ENCODE measurements at regions not wholly inside any gene's neighbourhood (a gene's known extent, or its start where the extent isn't known, plus 50 kb on each side); places are given as distances from the start of the nearest gene placed in this dataset.
"Not testable (repeated sequence)": the region's sequence is repeated elsewhere in the genome, so short reads cannot be mapped to it uniquely, and the experiment has no call there.

DNA sequence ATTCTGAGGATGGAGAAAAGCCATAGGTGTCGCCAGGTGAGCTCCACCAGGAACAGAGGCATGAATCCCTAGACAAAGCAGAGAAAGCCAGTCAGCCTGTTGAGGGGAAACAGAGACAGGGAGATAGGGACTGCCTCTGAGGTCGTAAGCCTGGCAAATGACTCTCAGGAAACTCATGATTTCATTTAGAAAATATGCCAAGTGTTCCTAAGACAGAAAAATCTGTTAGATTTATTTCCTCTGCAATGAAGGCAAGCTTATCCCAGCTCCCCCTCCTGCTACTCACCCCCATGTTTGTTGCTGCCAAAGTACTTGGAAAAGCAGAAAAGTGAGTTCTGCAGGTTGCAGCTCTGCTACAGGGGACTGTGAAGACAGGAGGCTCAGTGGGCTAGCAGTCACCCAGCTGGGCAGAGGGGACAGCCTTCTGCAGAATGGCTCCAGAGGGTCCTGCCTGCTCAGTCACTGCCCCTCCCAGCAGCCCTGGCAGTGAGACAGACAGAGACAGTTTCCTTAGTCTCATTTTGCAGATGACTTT is 184.3 kb downstream of the ADRA2A start:
- no peak for DNase-seq (ENCODE audit: low read depth in 1 of 2, low spot score in 1 of 2)

- DNase-seq (ENCODE audit: low read depth in 1 of 2, low spot score in 1 of 2) = no peak
Observed at GRCh38 chr10:111265341-111265740, 188.5 kb downstream of the ADRA2A start.

GRCh38 chr10:111266165-111266564 is 189.3 kb downstream of the ADRA2A start:
- no peak for DNase-seq (ENCODE audit: low read depth in 1 of 2, low spot score in 1 of 2)

DNA sequence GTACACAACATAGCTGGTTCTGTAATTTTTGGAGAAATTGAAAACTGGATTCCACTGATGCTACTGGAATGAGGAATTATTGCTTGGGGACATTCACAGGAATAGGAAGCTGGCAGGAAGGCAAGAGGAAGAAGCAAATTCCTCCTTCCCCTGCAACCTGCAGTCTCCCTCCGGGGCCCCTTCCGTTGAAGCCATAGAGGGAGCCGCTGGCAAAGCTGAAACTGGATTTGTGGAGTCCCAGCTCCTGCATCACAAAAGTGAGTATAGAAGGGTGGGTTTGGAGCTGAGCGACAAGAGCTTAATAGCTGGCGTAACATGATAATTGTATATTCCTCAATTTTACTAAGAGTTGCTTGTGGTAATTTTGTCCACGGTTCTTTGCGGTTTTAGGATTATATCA is 190.8 kb downstream of the ADRA2A start:
- DNase-seq (ENCODE audit: low read depth in 1 of 2, low spot score in 1 of 2) = no peak

DNA sequence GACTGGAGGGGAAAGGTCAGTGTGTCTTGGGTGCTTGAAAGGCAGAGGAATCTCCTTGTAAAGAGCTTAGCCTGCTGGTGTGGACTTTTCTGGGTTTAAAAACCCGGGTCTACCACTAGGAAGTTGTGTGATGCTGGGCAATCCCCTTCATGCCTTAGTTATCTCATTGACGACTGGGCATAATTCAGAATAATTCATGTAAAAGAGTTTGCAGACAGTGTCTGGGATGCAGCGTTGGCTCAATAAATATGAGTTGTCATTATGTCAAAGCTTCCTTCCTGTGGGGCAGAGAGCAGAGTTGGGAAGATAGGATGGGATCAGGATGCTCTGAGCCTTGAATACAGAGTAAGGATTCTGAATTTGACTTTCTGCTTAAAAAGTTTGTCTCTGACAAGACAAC is 196.4 kb downstream of the ADRA2A start:
- DNase-seq (ENCODE audit: low read depth in 1 of 2, low spot score in 1 of 2) = no peak

GRCh38 chr10:111273635-111274034 is 196.8 kb downstream of the ADRA2A start:
- DNase-seq (ENCODE audit: low read depth in 1 of 2, low spot score in 1 of 2) = no peak

GRCh38 chr10:111275091-111275490 is 198.3 kb downstream of the ADRA2A start:
- no peak for DNase-seq (ENCODE audit: low read depth in 1 of 2, low spot score in 1 of 2)

GRCh38 chr10:111277661-111278060 is 200.8 kb downstream of the ADRA2A start:
- no peak for DNase-seq (ENCODE audit: low read depth in 1 of 2, low spot score in 1 of 2)

- no peak for DNase-seq (ENCODE audit: low read depth in 1 of 2, low spot score in 1 of 2)
Observed at GRCh38 chr10:111278266-111278665, 201.4 kb downstream of the ADRA2A start.

- no peak for DNase-seq (ENCODE audit: low read depth in 1 of 2, low spot score in 1 of 2)
Observed at GRCh38 chr10:111281516-111281915, 204.7 kb downstream of the ADRA2A start.

DNA sequence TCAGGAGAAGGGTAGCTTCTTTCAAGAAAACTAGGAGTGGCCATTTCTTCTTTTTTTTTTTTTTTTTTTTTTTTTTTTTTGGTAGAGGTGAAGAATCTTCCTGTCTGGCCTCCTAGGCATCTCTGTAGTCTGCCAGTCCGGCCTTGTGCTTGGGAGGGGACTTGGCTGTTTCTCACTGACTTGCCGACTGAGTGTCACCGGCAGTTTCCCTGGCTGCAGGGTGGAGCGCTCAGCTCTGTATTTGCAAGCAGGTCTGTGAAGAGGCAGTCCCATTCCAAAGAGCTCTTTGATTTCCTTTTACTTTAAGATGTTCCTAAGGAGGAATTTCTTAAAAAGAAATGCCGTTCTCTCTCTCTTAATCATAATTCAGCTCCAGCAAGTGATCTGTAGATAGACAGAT is 212.6 kb downstream of the ADRA2A start:
- DNase-seq (ENCODE audit: low read depth in 1 of 2, low spot score in 1 of 2) = no peak

DNA sequence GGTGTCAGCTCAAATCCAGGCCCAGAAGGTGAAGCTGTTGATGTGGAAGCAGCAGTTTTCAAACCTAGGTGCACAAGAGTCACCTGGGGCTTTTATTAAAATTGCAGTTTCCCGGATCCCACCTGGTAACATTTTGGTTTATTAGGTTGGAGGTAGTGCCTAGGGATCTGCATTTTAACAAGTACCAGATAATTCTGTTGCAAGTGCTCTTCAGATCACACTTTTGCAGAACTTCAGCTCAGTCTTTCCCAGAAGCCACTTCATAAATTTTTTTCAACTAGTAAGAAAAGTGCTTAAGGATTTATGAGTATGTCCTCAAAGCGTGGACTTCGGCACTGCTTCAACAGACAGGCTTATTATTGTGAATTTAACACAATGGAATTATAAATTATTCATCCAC is 213.8 kb downstream of the ADRA2A start:
- no peak for DNase-seq (ENCODE audit: low read depth in 1 of 2, low spot score in 1 of 2)

GRCh38 chr10:111295788-111296187 is 219.0 kb downstream of the ADRA2A start:
- DNase-seq (ENCODE audit: low read depth in 1 of 2, low spot score in 1 of 2) = no peak

DNA sequence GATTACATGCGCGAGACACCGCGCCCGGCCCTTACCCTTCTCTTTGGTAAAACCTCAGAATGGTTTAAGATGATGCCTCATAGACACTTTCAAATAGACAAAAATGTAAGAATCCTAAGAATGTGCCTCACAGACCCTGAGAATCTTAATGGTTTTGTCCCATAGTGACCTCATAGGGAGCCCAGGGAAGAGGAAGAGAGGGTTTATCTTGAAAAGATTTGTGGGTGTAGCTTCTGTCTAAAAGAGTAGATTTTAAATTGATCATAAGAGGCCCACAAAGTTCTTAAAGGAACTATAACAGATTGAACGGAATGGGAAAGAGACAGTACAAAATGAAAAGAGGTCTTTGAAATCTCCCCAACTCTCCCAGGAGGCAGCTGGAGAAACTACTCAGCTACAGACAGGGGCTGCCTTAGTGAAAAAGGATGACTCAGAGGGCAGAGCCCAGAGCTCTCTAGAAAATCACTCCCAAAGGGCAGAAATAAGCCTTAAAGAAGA is 220.6 kb downstream of the ADRA2A start:
- DNase-seq (ENCODE audit: low read depth in 1 of 2, low spot score in 1 of 2) = no peak

GRCh38 chr10:111298031-111298430 is 221.2 kb downstream of the ADRA2A start:
- DNase-seq (ENCODE audit: low read depth in 1 of 2, low spot score in 1 of 2) = no peak

DNA sequence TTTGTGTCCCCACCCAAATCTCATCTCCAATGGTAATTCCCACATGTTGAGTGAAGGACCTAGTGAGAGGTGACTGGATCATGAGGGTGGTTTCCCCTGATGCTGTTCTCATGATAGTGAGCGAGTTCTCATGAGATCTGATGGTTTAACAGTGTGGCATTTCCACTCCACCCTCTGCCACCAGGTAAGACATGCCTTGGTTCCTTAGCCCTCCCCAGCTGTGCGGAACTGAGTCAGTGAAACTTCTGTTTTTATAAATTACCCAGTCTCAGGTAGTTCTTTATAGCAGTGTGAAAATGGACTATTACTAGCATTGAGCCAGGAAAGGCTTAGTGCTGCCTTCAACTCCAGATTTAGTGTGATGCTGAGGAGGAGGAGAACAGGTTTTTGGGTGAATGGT is 222.2 kb downstream of the ADRA2A start:
- DNase-seq (ENCODE audit: low read depth in 1 of 2, low spot score in 1 of 2) = no peak

DNA sequence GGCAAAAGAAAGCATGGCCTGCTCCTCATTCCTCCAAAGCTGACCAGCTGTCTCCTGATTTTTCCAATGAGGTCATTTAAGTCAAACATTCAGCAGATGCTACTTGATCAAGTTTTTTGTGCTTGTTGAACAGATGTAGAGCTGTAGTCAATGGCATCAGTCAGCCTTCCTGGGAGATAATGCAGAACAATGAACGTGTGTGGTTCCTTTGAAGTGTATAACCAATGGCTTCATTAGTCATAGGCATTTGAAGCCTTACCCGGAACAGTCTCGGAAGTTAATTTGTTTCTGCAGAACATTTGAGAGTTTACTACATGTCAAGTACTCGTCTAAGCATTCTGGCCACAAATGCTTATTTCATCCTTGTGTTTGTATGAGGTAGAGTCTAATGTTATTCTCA is 227.1 kb downstream of the ADRA2A start:
- DNase-seq (ENCODE audit: low read depth in 1 of 2, low spot score in 1 of 2) = no peak

DNA sequence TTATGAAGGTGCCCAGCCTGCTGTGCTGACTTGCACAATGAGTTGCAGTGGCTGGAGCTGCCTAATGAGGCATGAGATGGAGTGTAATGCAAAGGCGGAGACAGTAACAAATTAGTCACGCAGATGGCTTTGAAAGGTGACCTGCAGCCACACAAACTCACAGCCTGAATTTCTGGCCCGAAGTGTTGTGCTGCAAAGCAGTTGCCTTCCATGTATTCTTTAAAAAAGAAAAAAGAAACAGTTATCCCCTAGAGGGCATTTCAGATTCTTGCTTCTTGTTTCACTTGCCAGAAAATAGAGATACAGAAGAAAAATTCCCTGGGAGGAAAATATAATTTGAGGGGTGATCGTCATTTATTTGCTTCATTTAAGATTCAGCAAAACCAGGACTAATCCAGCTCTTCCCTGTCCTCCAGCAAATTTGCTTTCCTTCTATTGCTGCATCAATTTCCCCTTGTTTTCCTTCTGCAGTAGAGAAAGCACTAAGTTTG is 239.9 kb downstream of the ADRA2A start:
- no peak for DNase-seq (ENCODE audit: low read depth in 1 of 2, low spot score in 1 of 2)

DNA sequence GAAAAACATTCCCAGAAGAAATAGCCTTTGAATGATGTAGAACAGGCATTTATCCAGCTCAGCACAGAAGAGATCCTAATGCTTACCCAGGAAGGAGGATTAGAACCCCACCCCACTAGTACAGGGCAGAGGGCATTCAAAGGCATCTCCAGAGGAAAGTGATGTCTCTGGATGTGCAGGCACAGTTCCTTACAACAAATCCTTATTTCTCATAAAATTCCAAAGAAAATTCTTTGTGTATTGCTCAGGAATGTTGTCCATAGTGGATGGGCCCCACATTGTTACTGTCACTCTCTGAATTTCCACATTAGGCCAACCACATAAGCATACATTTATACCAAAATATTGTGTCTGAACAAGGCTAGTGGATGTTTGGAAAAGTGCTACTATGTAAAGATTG is 243.0 kb downstream of the ADRA2A start:
- no peak for DNase-seq (ENCODE audit: low read depth in 1 of 2, low spot score in 1 of 2)

DNA sequence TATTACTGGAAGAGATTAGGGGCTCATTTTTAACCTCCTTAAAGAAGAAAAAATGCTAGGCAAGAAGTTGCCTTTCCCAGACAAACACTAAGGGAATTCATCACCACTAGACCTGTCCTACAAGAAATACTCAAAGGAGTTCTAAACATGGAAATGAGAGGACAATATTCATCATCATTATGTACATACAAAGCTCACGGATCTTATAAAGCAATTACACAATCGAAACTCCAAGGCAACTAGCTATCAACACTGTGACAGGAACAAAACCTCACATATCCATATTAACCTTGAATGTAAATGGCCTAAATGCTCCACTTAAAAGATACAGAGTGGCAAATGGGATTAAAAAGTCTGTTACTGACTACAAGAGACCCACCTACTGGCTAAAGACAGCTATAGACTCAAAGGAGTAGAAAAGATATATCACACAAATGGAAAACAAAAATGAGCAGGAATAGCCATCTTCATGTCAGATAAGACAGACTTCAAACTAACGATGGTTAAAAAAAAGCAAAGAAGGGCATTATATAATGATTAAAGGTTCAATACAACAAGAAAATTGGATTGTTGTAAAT is 246.6 kb downstream of the ADRA2A start:
- DNase-seq (ENCODE audit: low read depth in 1 of 2, low spot score in 1 of 2) = no peak

- DNase-seq (ENCODE audit: low read depth in 1 of 2, low spot score in 1 of 2) = not testable (repeated sequence)
Observed at GRCh38 chr10:111332174-111332573, 255.3 kb downstream of the ADRA2A start.

DNA sequence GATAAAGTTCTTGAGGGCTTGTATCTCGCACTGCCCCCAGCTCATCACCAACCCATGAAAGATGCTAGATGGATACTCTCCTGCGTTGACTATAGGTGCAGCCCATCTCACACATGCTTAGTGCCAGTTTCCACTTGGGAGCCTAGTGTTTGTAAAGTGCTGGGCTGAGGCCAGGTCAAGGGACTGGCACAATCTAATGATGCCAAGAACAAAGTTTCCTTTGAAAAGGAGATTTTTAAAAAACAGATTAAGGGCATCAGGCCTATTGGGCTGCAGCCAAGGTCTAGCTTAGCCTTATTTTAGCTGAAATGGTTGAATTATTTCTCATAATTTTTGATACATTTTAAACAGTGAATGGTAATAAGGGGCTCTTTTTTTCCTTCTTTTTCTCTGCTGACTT is 259.0 kb downstream of the ADRA2A start:
- DNase-seq (ENCODE audit: low read depth in 1 of 2, low spot score in 1 of 2) = no peak

GRCh38 chr10:111338035-111338434 is 261.2 kb downstream of the ADRA2A start:
- DNase-seq (ENCODE audit: low read depth in 1 of 2, low spot score in 1 of 2) = no peak
